ENCODE measurements at regions not wholly inside any gene's neighbourhood (a gene's known extent, or its start where the extent isn't known, plus 50 kb on each side); places are given as distances from the start of the nearest gene placed in this dataset.

DNA sequence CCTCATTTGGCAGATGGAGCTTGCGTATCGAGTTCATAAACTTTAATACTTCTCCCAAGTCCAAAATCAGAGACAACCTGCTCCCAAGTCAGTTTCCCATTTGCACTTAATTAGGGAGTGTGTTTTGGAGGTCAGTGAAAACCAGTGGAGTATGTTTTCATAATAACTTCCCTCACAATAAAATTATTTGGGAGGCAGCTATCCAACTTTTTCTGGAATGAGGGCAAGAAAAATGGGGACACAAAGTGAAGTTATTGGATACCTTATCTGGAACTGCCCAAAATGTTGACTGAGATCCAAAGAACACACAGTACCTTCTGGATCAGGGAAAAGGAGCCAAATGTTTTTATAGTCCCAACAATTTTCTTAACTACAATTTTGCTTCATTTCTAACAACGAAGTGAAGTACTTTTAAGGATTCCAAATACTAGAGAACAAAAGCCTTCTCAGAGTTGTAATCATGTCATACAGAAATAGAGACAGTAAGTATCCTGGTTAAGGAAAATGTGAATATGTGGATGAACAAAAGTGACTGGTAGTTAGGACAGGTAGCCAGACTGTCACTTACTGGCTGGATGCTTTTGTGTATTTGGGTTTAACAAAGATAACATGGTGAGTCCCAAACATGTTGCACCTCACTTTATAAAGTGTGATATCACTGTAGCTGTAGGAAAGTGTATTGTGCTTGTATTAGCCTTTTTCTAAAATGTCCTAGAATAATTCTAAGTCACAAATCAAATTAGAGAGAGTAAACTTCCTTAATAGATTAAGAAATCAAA, 325.0 kb downstream of the HLX start:
- TF ChIP-seq, protein P1, sequence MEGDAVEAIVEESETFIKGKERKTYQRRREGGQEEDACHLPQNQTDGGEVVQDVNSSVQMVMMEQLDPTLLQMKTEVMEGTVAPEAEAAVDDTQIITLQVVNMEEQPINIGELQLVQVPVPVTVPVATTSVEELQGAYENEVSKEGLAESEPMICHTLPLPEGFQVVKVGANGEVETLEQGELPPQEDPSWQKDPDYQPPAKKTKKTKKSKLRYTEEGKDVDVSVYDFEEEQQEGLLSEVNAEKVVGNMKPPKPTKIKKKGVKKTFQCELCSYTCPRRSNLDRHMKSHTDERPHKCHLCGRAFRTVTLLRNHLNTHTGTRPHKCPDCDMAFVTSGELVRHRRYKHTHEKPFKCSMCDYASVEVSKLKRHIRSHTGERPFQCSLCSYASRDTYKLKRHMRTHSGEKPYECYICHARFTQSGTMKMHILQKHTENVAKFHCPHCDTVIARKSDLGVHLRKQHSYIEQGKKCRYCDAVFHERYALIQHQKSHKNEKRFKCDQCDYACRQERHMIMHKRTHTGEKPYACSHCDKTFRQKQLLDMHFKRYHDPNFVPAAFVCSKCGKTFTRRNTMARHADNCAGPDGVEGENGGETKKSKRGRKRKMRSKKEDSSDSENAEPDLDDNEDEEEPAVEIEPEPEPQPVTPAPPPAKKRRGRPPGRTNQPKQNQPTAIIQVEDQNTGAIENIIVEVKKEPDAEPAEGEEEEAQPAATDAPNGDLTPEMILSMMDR (IDR thresholded peaks at IDR 0.05; ENCODE audit: unreplicated experiment), result no peak
- DNase-seq (ENCODE audit: low spot score), result no peak
- Mint-ChIP-seq H3K27ac (ENCODE audit: unreplicated experiment) (no peak overlapping the region), H3K27me3 (ENCODE audit: unreplicated experiment) (no peaks in the 10 kb centered on the region), H3K4me3 (ENCODE audit: unreplicated experiment) (no peak overlapping the region), H3K36me3 (ENCODE audit: low read depth, unreplicated experiment) (no peaks in the 10 kb centered on the region), H3K4me1 (ENCODE audit: unreplicated experiment) (no peaks in the 10 kb centered on the region), H3K9me3 (ENCODE audit: unreplicated experiment) (no peaks in the 10 kb centered on the region)

DNA sequence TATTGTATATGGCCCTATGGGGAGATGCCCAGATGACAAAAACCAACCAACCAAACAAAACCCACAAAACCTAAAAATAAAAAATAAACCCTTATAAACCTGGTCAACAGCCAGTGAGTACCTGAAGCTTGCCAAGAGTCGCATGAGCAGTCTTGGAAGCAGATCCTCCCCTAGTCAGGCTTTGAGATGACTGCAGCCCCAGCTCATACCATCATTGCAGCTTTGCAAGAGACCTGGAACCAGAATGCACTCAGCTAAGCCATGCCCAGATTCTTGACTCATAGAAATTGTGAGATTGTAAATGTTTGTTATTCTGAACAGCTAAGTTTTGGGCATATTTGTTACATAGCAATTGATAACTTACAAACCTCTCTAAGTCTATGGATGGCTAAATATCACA, 326.8 kb downstream of the HLX start:
- TF ChIP-seq, protein P1 (IDR thresholded peaks at IDR 0.05; ENCODE audit: unreplicated experiment), result no peak
- H3K27ac Mint-ChIP-seq (ENCODE audit: unreplicated experiment), result no peak overlapping the region
- no peak for DNase-seq (ENCODE audit: low spot score)
- no peaks in the 10 kb centered on the region for H3K36me3 Mint-ChIP-seq (ENCODE audit: low read depth, unreplicated experiment)
- no peak overlapping the region for H3K4me3 Mint-ChIP-seq (ENCODE audit: unreplicated experiment)
- no peaks in the 10 kb centered on the region for H3K9me3 Mint-ChIP-seq (ENCODE audit: unreplicated experiment)
- no peaks in the 10 kb centered on the region for H3K27me3 Mint-ChIP-seq (ENCODE audit: unreplicated experiment)
- H3K4me1 Mint-ChIP-seq (ENCODE audit: unreplicated experiment), result no peaks in the 10 kb centered on the region

DNA sequence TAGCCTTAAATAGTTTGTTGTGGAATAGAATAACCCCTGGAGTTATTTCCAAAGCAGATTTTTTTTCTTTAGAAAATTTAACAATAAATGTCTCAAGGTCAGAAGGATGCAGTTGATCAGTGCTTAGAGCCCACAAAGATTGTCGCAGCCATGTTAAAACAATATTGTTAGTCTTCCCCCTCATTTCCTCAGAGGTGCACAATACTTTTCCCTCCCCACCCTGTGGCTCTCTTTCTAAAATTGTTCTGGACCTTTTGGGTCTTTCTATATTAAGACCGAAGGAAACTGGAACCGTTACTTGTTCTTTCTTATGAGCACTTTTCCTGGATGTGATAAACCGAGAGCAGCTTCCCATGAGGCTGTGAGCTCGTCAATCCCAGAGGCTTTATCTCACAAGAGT, 333.7 kb downstream of the HLX start:
- H3K27ac Mint-ChIP-seq (ENCODE audit: unreplicated experiment), result no peak overlapping the region
- H3K27me3 Mint-ChIP-seq (ENCODE audit: unreplicated experiment), result peaks cover 4% of the 10 kb centered on the region
- no peaks in the 10 kb centered on the region for H3K36me3 Mint-ChIP-seq (ENCODE audit: low read depth, unreplicated experiment)
- H3K4me1 Mint-ChIP-seq (ENCODE audit: unreplicated experiment), result no peaks in the 10 kb centered on the region
- no peak overlapping the region for H3K4me3 Mint-ChIP-seq (ENCODE audit: unreplicated experiment)
- H3K9me3 Mint-ChIP-seq (ENCODE audit: unreplicated experiment), result no peaks in the 10 kb centered on the region
- TF ChIP-seq, protein P1 (IDR thresholded peaks at IDR 0.05; ENCODE audit: unreplicated experiment), result no peak
- no peak for DNase-seq (ENCODE audit: low spot score)

DNA sequence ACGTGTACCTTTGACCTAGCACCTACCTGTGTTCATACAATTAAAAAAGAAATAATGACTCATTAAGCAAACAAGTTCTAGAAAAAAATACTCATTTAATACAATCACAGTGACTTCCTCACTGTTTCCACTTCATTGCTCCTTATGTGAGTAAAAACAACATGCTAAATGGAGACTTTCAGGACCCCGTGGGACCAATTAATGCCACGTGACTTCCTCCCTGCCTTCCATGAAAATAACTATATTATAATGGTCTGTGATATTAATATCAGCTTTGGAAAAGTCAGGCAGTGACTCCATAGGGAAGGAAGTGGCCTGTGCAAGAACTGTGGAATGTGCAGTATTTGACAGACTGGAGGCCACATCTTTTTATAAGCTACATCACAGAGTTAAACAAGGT, 337.8 kb downstream of the HLX start:
- Mint-ChIP-seq H3K4me3 (ENCODE audit: unreplicated experiment) (no peak overlapping the region), H3K36me3 (ENCODE audit: low read depth, unreplicated experiment) (no peaks in the 10 kb centered on the region), H3K27me3 (ENCODE audit: unreplicated experiment) (peaks cover 4% of the 10 kb centered on the region), H3K4me1 (ENCODE audit: unreplicated experiment) (no peaks in the 10 kb centered on the region), H3K9me3 (ENCODE audit: unreplicated experiment) (no peaks in the 10 kb centered on the region), H3K27ac (ENCODE audit: unreplicated experiment) (no peak overlapping the region)
- no peak for DNase-seq (ENCODE audit: low spot score)
- TF ChIP-seq, protein P1 (IDR thresholded peaks at IDR 0.05; ENCODE audit: unreplicated experiment), result no peak

- TF ChIP-seq, protein P1 (IDR thresholded peaks at IDR 0.05; ENCODE audit: unreplicated experiment), result no peak
- Mint-ChIP-seq H3K27me3 (ENCODE audit: unreplicated experiment) (no peaks in the 10 kb centered on the region), H3K4me3 (ENCODE audit: unreplicated experiment) (no peak overlapping the region), H3K9me3 (ENCODE audit: unreplicated experiment) (no peaks in the 10 kb centered on the region), H3K4me1 (ENCODE audit: unreplicated experiment) (no peaks in the 10 kb centered on the region), H3K27ac (ENCODE audit: unreplicated experiment) (no peak overlapping the region), H3K36me3 (ENCODE audit: low read depth, unreplicated experiment) (no peaks in the 10 kb centered on the region)
- DNase-seq (ENCODE audit: low spot score), result no peak
These were observed 344.0 kb downstream of the HLX start for GRCh38 chr1:221223281-221223680.

Measured in endothelial cell (in vitro differentiated cells).